RKO (cell line): ENCODE measurements at regions not wholly inside any gene's neighbourhood (a gene's known extent, or its start where the extent isn't known, plus 50 kb on each side); places are given as distances from the start of the nearest gene placed in this dataset.
"Not testable (repeated sequence)": the region's sequence is repeated elsewhere in the genome, so short reads cannot be mapped to it uniquely, and the experiment has no call there.

Source experiments
- DNase-seq: peaks from one replicate; pipeline ENCODE4 v3.0.0-alpha.2; 2016; ENCODE audit warnings: low spot score

GRCh38 chrX:26873736-26874135, 589.4 kb downstream of the PPP4R3C start:
- no peak for DNase-seq

DNA sequence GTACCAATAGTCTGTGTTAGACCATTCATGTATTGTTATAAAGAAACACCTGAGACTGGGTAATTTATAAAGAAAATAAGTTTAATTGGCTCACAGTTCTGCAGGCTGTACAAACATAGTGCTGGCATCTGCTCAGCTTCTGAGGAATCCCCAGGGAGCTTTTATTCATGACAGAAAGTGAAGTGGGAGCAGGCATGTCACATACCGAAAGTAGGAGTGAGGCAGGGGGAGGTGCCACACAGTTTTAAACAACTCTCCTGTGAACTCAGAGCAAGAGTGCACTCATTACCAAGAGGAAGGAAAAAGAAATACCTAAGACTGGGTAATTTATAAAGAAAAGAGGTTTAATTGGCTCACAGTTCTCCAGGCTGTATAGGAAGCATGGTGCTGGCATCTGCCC, 591.2 kb downstream of the PPP4R3C start:
- DNase-seq = no peak

- DNase-seq = peak; percentile 69
Measured at GRCh38 chrX:26851981-26852380, 611.2 kb downstream of the PPP4R3C start.

- DNase-seq = no peak
Measured at GRCh38 chrX:26848511-26848910, 614.6 kb downstream of the PPP4R3C start.

- DNase-seq = peak; percentile 36
Measured at GRCh38 chrX:26845056-26845455, 618.1 kb downstream of the PPP4R3C start.

DNA sequence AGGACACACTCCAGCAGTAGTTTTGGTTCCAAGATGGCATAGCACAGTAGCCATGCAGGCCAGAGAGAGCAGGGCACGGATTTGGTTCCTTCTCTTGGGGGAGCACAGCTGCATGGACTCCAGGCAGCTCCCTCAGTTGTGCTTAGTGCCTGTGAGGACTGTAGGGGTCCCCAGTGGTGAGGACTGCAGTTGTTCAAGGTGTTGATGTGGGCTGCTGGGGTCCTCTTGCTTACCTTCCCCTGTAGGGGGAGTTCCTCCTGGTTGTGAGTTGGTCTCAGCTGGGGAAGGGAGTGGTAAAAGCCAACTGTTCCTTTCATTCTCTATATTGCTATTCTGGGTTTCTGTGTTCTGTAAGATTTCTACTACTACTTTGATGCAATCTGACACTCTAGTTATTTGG, 606.5 kb downstream of the MAGEB5 start:
- no peak for DNase-seq

- no peak for DNase-seq
Measured at GRCh38 chrX:26789751-26790150, 573.8 kb downstream of the MAGEB5 start.

DNA sequence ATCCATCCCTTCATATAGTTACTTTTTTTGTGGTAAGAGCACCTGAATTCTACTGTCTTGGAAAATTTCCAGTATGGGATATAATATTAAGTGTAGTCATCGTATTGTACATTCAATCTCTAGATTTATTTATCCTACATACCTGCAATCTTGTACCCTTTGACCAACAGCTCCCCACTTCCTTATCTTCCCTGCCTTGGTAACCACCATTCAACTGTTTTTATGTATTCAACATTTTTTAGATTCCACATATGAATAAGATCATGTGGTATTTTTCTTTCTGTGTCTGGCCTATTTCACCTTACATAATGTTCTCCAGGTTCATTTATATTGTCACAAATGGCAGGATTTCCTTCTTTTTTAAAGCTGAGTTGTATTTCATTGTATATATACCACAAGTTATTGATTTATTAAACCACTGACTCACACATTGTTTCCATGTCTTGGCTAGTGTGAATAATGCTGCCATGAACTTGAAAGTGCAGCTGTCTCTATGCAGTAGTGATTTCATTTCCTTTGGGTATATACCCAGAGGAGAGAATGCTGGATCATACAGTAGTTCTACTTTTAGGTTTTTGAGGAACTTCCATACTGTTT, 572.5 kb downstream of the MAGEB5 start:
- no peak for DNase-seq

GRCh38 chrX:26783512-26784225, 567.7 kb downstream of the MAGEB5 start:
- peak; percentile 66 for DNase-seq

DNA sequence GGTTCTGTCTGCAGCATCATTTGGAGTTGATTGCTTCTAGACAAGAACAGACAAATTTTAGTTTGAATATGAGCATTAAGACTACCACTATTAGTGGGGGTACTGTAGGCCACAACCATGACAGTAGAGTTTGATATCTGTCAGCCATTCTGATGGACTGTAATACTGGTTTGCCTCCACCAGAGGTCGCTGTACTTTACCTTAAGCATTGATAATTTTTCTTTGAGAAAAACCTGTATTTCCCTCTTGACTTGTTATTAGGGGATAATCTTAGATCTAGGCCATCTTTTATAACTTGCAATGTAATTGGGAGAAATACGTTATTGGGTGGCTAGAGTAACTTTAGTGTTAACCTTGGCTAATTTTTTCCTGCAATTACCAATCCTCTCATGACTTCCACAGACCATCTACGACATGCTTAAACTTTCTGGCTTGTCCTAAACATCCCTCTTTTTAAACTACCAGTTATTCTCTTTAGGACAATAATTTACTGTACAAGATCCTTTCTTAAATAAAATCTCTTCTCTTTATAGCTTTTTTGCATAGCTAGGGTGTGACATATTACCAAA, 562.4 kb downstream of the MAGEB5 start:
- DNase-seq = no peak

DNA sequence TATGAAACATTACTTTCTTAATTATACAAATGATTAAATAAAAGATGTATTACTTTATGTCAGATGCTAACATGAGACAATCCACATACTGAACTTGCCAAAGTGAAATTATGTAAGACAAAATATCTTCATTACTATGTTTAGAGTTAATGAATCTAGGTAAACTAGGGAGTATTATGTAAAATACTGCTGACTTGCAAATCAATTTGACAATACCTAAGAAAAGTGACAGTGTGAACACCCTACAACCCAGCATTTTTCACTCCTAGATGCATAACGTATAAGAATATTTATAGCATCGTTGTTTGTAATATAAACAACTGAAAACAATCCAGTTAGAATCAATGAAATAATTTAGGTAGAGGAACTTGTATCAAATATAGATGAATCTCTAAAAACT, 546.3 kb downstream of the MAGEB5 start:
- no peak for DNase-seq

- not testable (repeated sequence) for DNase-seq
Measured at GRCh38 chrX:26755760-26756159, 539.8 kb downstream of the MAGEB5 start.

DNA sequence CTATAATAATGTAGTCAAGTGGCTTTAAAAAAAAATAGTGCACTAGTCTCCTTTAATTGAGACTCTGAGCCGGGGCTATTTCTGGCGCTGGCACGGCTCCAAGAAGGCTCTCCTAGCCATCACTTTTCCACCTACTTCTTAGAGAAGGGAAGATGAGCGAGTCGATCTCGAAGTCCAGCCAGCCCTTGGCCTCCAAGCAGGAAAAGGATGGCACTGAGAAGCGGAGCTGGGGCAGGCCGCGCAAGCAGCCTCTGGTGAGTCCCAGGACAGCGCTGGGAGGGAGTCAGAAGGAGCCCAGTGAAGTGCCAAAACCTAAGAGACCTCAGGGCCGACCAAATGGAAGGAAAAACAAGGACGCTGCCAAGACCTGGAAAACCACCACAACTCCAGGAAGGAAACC, 531.9 kb downstream of the MAGEB5 start:
- no peak for DNase-seq

- no peak for DNase-seq
Measured at GRCh38 chrX:26722666-26723428, 506.9 kb downstream of the MAGEB5 start.

- DNase-seq = no peak
Measured at GRCh38 chrX:26672571-26672970, 456.6 kb downstream of the MAGEB5 start.

- DNase-seq = no peak
Measured at GRCh38 chrX:26670521-26670920, 454.6 kb downstream of the MAGEB5 start.

- no peak for DNase-seq
Measured at GRCh38 chrX:26664919-26665318, 448.9 kb downstream of the MAGEB5 start.

- DNase-seq = no peak
Measured at GRCh38 chrX:26653050-26653449, 437.1 kb downstream of the MAGEB5 start.

DNA sequence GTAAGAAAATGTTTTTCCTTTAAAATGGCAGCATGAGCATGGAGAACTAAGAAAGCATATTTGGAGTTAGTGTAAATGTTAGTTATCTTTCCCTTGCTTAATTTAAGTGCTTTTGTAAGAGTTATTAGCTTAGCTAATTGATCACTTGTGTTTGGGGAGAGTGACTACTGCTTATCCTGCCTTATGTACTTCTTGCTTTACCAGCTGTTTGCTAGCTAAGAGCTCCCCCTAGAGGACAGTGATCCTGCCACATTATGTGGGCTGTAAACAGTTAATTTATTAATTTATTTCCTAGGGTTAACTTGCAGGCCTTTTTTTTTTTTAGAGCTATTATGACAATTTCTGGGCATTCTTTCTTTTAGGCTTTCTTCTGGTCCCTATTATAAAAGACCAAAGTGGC, 435.8 kb downstream of the MAGEB5 start:
- peak; percentile 28 for DNase-seq

GRCh38 chrX:26649534-26649933, 433.6 kb downstream of the MAGEB5 start:
- peak; percentile 70 for DNase-seq

DNA sequence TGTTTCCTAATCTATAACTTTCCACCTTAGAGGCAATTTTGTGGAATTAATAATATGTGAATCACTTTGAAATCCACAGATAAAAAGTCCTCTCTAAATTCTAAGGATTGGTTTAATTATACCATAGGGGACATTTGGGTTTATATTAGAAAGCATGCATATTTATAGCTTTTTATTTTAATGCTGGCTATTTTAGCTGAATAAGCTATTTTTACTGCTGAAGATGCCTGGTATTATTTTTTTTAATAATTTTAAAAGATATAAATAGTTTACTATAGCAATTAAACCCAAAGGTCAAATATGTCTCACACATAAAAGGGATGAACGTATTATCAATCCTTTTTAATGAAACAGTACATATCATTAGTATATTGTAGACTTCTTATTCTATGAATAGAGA, 415.4 kb downstream of the MAGEB5 start:
- no peak for DNase-seq

DNA sequence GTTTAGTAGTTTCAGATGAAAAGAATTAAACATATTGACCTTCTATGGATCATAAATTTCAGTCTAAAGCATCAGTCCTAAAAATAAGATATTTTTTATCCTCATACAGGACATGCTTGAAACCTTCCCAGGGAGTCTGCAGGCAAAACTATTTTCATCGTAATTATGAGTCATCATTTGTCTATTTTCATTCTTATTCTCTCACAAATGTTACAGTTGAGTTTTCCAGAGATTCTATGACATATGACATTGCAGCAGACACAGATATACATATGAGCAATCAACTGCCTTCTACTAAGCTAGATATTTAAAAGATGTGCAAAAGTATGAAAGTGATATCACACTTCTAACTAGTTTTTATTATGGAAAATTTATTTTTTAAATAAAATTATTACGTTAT, 398.0 kb downstream of the MAGEB5 start:
- DNase-seq = no peak

DNA sequence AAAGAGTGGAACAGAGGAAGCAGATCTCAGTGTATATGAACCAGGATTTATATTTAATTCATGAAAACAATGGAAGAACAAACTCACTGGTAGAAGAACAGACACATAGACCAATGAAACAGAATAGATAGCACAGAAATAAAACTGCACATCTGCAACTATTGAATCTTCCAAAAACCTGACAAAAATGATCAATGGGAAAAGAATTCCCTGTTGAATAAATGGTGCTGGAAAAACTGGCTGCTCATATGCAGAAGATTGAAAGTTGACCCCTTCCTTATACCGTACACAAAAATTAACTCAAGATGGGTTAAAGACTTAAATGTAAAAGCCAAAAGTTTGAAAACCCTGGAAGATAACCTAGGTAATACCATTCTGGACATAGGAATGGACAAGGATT, 391.0 kb downstream of the MAGEB5 start:
- no peak for DNase-seq
